RCC 7860 (cell line): ENCODE measurements at regions not wholly inside any gene's neighbourhood (a gene's known extent, or its start where the extent isn't known, plus 50 kb on each side); places are given as distances from the start of the nearest gene placed in this dataset.
"Not testable (repeated sequence)": the region's sequence is repeated elsewhere in the genome, so short reads cannot be mapped to it uniquely, and the experiment has no call there.

Source experiments
- DNase-seq: peaks from one replicate; pipeline ENCODE4 v3.0.0-alpha.2; 2015; ENCODE audit warnings: low spot score
- FAIRE-seq: peaks from 2 replicates; lab custom pipeline; 2012; peaks lifted over from hg19 to GRCh38; lab: Jason Lieb, UNC

DNA sequence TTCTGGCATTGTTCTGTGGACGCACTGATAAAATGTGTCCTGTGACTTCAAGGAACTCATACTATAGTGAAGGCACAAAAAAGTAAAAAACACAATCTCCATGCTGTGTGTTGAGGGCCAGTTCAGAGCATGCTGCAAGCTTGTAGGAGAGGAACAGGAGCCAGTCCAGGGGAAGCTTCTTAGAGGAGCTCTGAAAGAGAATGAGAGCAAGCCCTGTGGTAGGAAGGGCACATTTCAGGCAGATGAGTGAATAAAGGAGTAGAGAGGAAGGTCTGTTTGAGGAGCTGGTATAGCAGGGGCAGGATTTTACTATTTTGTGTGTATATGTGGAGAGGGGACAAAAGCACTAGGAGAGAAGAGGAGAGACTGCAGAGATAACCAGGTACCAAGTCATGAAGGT lies 478.3 kb downstream of the ZEB2 start:
- FAIRE-seq (no peak), DNase-seq (no peak)

DNA sequence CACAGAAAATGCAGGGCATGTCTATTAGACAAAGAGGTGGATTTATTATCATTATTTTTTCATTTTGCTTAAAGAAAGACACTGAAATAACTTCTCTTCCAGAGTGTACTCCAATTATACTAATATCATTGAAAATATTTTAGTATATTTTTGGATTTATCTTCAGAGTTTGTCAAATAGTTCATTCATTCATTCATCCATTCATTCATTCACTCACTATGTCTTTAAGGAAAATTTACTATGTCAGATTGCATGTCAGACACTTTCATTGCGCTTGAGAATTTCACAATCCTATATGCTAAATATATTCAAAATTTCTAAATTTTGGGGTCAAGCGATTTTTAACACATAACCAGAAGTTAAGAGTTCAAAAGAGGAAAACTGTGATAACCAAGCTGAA lies 479.1 kb downstream of the ZEB2 start:
- FAIRE-seq (no peak), DNase-seq (no peak)

DNA sequence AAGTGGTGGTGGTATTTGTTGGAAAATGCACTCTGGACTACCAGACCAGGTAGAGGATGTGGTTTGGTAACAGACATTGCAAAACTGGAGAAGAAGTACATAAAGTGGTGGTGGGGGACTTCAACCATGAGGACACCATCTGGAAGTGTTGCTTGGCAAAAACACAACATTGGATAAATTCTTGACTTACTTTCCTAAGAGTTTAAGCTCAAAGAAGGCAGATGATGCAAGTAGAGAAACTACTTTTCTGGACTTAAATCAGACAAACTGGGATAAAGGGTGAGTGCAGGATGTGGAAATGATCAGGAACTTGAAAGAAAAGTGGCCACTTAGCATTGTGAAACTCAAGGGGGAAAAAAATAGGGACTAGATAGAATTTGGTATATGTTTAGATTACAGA lies 487.4 kb downstream of the ZEB2 start:
- DNase-seq (no peak), FAIRE-seq (no peak)

DNA sequence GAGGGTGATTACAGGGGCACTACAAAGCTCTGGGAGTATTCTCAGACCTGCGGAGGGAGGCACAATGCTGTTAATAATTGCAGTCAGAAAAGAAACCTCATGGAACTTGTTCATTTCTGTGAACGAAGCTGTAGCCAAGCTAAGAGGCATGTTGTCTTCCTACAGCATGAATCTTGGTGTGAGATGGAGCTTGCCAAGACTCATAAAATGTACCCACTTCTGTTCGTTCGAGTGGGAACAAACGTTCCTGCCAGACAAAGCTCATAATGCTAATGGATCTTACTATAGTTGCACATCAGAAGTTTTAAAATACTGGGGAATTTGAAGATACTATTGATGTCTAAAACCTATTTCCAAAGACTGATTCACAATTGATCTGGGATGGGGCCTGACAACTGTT lies 489.1 kb downstream of the ZEB2 start:
- DNase-seq (no peak), FAIRE-seq (no peak)

DNA sequence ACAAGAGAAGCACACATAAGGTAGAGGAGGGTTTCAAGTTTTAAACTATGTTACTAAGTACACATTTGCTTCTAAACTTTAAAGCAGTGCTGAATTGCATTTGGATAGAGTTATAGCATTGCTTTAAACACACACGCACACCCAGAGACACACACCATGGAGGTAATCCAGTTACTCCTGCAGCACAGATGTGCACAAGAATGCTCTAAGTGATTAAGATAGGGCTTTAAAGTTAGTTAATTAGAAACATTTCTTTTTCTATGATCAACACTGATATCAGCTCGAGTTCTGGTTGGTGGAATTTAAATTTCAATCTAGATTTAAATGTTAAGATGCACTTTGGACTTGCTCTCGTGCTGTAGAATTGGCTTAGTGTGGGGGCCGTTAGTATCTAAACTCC lies 492.3 kb downstream of the ZEB2 start:
- FAIRE-seq (no peak), DNase-seq (no peak)

DNA sequence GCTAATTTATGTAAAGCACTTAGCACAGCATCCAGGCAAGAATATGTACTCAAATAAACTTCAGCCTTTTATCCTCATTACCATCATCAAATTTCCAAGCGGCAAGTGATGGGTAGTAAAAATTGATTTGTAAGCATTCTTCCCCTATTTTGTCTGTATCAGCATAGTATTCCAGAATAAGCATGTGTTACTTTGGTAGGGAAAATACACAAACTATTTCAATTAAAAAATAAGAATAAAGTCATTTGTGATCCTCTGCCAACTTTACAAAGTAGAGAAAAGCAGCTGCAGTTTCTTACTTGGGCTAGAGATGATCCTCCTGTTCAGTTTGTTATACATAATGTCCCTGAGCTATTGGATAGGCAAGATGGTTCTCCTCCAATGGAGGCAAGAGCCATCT lies 493.2 kb downstream of the ZEB2 start:
- FAIRE-seq = no peak
- DNase-seq = no peak

DNA sequence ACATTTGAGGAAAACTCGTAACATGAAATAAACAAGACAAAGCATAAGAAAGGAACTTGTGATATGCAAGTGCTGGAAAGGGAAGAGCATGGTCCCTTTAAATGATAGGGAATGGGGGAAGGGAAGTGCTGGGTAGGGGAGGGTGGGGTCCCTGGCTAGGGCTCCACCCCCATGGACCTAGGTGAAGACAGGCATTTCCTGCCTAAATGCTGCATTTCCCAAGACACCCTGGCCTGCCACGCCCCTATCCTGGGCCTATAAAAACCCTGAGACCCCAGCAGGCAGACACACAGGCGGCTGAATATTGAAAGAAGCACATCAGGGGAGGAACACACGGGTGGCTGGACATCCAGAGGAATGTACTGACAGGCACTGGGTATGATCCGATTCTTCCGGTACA lies 499.9 kb downstream of the ZEB2 start:
- DNase-seq (no peak), FAIRE-seq (no peak)

DNA sequence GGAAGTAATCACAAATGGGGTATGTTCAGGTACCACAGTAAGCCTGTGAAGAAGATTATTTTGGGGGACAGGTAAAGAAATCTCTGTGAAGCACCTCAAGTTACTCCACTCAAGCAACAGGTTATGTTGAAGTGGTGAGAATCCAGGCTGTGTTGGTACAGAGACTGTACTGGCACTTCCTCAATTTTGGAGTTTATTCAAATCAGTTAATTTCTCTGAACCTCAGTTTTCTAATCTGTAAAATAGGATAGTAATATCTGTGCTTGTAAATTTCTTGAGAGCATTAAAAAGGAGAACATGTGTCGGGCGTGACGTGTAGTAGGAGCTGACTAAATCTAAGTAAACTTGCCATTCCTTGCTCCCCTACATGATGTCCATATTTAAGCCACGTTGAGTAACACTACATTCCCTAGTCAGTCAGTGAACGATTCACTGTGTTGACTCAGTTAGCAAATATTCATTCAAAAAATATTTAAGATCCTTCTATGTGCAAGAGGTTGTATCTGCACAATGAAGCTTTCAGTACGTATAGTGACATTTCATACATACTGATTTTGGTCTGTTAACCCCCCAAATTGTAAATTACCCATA lies 504.2 kb downstream of the ZEB2 start:
- peak; percentile 34 for DNase-seq
- FAIRE-seq = no peak

DNA sequence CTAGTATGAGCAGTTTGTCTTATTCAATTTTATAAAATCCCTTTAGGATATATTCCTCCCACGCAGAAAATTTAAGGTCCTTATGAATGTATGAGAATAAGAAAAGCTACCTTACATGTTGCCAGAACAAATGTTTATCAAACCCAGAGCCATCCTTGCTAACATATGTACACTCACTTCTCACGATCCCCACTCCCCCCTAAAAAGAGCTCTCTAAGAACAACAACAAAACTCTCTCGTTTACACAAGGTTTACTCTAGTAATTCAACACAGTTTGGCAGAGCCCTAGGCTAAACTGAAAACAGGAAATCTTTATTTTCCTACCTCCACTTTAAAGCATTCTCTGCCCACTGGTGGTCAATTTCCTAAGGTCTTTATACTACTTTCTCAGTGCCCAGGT lies 504.9 kb downstream of the ZEB2 start:
- FAIRE-seq (no peak), DNase-seq (no peak)

DNA sequence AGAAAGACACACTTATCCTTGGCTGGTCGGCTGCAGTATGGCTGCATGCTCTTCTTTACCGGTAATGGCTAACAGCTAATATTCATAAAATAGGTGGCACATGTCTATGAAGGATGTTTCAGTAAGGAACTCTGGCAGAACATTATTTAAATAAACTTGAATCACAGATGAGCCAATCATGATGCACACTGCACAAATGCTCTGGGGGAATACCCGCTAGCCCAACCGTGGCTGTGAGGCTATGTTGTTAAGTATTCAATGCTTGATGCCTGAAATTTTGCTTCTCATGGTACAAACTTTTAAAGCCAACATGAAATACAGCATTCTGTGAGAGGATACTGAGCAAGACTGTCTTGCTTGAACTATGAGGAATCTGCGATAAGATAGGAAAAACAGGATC lies 505.8 kb downstream of the ZEB2 start:
- DNase-seq (no peak), FAIRE-seq (no peak)

DNA sequence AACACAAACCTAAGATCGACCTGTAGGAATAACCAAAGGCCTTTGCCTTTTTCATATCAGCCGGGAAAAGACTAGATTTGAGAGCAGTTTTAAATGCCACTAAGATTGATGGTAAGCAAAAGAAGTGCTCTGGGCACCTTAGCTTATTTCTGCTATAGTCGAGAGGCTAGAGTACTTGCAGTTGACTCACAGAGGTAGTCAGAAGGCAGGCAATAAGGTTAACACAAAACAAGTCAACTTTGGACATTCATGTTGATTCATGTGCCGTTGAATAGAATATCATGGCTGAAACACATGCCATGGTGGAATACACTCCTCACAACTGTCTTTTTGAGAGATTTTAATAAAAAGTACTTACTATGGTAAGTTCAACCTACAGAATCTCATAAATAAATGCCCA lies 507.6 kb downstream of the ZEB2 start:
- FAIRE-seq (no peak), DNase-seq (no peak)

DNA sequence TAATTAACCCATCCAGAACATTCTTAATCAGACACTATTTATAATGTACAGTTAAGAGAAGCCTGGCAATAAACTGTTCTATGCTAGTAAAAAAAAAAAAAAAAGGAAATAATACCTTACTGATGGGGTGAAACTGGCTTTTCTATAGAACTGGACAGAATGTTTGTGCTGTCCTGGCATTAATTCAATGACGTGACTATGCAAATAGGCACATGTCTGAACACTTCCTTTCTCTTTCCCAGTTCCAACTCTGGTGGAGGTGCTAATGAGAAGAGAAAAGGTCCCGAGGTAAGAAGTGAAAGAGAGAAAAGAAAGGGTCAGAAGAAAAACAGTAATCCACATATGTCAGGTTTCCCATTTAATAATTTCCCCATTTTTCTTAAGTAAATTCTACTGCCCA lies 508.4 kb downstream of the ZEB2 start:
- no peak for DNase-seq
- no peak for FAIRE-seq

DNA sequence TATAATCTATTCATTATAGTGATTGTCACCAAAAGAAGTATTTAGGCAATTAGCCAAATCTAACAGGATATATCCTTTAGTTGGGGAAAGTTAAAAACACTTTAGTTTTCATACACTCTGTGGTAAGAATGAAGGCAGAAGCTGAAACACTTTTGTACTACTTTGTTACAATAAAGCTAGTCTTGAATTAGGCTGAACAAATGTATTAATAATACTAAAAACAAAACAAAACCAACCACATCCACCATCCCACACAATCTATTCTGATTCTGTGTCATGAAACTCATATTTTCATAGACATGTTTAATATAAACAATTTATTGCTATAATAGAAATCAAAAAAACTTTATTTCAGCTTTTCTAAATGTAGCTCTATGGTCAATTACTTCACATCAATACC lies 508.8 kb downstream of the ZEB2 start:
- DNase-seq (no peak), FAIRE-seq (no peak)

DNA sequence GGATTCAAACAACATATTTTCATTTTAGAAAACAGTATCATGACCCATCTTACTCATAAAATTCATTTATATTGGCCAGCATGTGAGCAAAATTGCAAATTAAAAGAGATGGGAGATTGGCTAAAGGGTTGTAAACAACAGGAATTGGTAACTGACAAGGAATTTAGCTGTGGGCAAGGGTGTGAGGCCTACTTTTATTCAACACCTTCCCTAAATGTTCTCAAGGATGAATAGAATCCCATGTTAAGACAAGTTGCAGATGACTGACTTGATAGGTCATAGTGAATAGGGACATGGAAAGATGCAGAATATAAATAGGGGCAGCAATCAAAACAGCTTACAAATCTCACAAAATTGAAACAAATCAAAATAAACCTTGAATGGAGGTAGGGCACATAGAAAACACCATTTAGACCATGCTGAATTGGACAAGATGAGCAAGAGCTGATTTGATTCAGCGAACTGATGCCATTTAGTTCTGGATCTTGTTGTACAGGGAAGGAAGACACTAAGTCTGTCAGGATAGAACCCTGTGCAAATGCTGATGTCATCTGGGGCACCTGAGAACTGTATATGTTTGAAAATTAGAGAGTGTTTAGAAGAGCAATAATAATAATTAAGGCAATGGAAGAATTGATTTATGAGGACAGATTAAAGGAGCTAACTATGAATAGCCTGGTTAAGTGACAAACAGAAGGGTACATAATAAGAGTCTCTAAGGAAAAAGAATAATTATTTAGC lies 509.7 kb downstream of the ZEB2 start:
- no peak for DNase-seq
- FAIRE-seq = no peak

DNA sequence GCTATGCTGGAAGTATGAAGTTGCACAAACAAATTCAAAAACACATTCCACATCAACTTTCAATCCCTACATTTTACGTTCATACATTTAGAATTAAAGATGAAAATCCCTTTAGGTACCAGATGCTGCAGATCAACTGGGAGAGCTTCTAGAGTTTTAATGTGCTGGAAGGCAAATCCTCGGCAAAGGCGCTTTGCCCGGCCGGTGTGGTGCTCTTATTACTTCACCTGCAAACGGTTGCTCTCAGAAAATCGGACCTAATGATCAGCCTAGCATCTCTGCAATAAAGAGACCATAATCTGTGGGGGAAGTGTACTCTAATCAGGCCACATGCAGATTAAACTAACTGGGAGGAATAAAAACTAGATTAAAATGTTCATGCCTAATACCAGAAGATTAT lies 513.8 kb downstream of the ZEB2 start:
- FAIRE-seq (no peak), DNase-seq (no peak)

DNA sequence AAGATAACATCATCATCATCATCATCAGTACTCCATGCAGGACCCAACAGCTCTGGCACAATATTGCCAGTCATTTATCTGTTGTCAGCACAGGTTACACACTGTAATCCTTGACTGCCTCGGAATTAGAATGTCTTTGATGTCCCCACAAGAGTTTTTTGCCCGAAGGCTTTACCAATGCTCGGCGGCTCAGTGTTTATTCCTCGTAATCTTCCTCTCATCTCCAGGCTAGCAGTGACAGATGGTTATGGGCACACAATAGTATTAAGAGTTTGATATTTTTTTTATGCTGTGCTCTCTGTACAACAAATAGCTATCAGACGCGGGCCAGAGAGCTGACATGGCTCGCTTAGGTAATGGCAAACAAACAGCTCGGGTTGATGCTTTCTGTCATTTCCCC lies 515.2 kb downstream of the ZEB2 start:
- FAIRE-seq = no peak
- no peak for DNase-seq

DNA sequence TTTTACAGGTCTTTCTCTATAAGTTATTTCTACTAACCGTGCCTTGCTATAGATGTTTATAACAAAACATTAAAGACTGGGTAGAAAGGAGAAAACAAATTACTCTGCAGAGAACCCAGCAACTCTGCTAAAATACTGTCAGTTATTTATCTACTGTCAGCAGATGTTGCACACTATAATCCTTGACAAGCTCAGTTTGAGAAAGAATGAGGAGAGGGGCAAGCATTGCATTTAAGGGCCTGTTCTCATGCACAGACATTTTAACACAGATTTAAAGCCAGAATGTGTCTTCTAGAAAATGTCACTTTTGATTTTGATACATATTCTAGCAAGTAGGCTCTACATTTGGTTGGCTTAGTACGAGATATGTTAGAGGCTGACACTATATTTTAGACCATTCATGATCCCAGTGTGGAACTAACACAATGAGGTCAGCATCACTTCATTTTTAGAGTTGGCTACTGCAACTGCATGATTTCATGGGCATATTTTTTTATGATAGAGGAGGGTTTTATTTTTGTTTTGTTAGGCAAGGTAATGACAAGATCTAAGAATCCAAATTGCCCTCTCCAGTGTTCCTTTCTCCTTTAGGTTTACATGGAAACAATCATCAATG lies 516.4 kb downstream of the ZEB2 start:
- FAIRE-seq = no peak
- DNase-seq = no peak

DNA sequence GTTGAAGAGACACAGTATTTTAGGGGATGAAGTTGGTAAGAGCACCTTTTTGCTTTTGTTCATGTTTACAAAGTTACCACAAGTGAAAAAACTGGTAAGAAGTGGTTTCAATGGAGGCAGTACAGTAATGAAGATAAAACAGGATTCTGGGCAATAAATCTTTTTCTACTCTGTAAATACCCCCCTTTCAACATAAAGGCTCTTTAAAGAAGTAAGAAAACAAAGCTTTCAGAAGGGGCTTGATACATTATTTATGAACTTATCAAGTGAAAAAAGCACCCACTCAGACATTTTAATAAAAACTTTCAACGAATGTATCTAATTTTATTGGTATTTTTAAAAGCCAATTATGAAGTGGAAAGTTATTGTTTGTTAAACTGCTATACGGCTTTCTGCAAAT lies 522.9 kb downstream of the ZEB2 start:
- FAIRE-seq = no peak
- DNase-seq = no peak

DNA sequence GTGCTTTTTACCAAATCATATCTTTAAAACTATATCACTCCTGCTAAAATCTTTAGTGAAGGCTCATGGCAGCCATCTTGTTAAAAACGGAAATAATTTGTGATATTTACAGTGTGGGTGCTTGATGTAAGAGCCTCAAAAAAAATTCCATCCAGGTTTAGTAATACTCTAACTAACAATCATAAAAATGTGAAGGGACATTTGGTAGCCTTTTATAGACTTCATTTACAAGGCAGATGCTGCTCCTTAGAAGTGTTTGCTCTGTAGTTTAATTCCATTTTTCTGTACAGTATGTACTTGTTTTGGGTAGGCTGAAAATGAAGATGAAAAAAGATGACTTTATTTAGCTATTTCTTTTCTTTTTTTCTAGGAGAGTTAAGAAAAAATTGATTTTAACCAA lies 525.0 kb downstream of the ZEB2 start:
- FAIRE-seq = no peak
- no peak for DNase-seq

DNA sequence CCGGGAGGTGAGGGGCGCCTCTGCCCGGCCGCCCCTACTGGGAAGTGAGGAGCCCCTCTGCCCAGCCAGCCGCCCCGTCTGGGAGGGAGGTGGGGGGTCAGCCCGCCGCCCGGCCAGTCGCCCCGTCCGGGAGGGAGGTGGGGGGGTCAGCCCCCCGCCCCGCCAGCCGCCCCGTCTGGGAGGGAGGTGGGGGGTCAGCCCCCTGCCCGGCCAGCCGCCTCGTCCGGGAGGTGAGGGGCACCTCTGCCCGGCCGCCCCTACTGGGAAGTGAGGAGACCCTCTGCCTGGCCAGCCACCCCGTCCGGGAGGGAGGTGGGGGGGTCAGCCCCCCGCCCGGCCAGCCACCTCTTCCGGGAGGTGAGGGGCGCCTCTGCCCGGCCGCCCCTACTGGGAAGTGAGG lies 528.3 kb downstream of the ZEB2 start:
- not testable (repeated sequence) for FAIRE-seq, DNase-seq

DNA sequence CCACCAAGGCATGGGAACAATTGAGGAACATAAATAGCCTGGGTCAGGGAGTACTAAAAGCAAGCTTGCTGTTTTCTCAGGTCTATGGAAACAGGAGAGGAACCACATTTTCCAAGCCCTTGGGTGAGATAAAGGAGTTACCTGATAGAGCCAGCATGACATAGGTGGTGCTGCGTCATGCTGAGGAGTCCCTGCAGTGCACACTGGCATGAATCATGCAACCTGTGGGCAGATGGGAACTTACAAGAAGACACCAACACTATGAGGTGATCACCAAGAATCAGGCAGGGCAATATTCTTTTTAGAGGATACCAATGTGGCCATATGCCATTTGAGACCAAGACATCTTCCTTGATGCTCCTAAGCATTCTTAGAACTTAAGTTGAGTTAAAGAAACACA lies 531.8 kb downstream of the ZEB2 start:
- no peak for FAIRE-seq
- DNase-seq = no peak

DNA sequence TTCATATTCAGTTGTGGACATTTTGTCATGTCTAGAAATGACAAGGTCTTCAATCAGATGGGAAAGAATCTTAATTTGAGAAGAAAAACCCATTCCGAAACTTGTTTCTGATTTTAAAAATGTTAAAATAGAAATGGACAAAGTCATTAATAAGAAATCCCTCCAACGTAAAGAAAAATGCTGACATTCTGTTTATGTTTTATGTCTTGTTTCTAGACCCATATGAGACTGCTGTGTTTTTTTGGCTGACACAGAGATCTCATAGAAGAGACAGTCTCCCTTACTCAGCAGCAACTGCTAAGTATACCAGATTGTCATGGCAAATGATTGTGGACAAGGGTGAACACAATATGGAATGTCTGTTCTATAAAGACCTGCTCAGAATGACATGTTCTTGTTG lies 538.5 kb downstream of the ZEB2 start:
- DNase-seq = no peak
- FAIRE-seq = no peak

DNA sequence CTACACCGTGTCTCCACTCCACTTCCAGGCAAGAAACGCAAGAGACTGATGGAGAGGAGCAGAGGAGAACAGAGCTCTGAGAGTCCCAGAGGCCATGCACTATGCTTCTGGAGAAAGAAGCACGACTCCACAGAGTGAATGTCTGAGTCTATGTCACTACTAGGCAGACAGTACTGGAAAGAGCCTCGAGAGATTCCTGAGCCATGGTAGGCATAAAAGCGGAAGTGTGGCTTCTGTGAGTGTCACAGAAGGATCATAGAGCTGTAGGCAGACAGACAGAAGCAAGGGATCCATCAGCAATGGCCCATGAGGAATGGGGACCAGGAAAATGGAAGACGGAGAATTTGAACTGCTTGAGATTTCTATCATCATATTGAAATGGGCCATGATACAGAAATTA lies 542.6 kb downstream of the ZEB2 start:
- no peak for FAIRE-seq

More for the DNA sequence above, 542.6 kb downstream of the ZEB2 start:
- no peak for DNase-seq
